ENCODE measurements at regions not wholly inside any gene's neighbourhood (a gene's known extent, or its start where the extent isn't known, plus 50 kb on each side); places are given as distances from the start of the nearest gene placed in this dataset.

GRCh38 chr16:26550111-26550610 is 516.6 kb upstream of the C16orf82 start:
- TF ChIP-seq NR2C2 (CRISPR knock-in tag; IDR thresholded peaks at IDR 0.05) (no peak), KAT7 (CRISPR knock-in tag; IDR thresholded peaks at IDR 0.05; ENCODE audit: borderline replicate concordance) (no peak), ZNF263 (CRISPR knock-in tag; IDR thresholded peaks at IDR 0.05; ENCODE audit: low read depth) (no peak), ELF4 (CRISPR knock-in tag; IDR thresholded peaks at IDR 0.05; ENCODE audit: low read depth) (no peak), ZSCAN18 (CRISPR knock-in tag; IDR thresholded peaks at IDR 0.05) (no peak), SP1 (CRISPR knock-in tag; conservative IDR thresholded peaks at IDR 0.05) (no peak), OVOL2 (CRISPR knock-in tag; IDR thresholded peaks at IDR 0.05; ENCODE audit: borderline replicate concordance) (no peak), IRF1 (CRISPR knock-in tag; IDR thresholded peaks at IDR 0.05) (no peak), NR1H2 (CRISPR knock-in tag; IDR thresholded peaks at IDR 0.05) (no peak), ETV6 (CRISPR knock-in tag; IDR thresholded peaks at IDR 0.05) (no peak), E2F4 (CRISPR knock-in tag; IDR thresholded peaks at IDR 0.05; ENCODE audit: borderline replicate concordance, low read depth) (no peak)
- TF ChIP-seq, protein P1, sequence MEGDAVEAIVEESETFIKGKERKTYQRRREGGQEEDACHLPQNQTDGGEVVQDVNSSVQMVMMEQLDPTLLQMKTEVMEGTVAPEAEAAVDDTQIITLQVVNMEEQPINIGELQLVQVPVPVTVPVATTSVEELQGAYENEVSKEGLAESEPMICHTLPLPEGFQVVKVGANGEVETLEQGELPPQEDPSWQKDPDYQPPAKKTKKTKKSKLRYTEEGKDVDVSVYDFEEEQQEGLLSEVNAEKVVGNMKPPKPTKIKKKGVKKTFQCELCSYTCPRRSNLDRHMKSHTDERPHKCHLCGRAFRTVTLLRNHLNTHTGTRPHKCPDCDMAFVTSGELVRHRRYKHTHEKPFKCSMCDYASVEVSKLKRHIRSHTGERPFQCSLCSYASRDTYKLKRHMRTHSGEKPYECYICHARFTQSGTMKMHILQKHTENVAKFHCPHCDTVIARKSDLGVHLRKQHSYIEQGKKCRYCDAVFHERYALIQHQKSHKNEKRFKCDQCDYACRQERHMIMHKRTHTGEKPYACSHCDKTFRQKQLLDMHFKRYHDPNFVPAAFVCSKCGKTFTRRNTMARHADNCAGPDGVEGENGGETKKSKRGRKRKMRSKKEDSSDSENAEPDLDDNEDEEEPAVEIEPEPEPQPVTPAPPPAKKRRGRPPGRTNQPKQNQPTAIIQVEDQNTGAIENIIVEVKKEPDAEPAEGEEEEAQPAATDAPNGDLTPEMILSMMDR (IDR thresholded peaks at IDR 0.05): no peak
